ENCODE measurements at regions not wholly inside any gene's neighbourhood (a gene's known extent, or its start where the extent isn't known, plus 50 kb on each side); places are given as distances from the start of the nearest gene placed in this dataset.

- DNase-seq = no peak
Measured at GRCh38 chr3:64318001-64318400, 92.7 kb upstream of the PRICKLE2 start.

GRCh38 chr3:64316971-64317370 lies 91.7 kb upstream of the PRICKLE2 start:
- DNase-seq = no peak

DNA sequence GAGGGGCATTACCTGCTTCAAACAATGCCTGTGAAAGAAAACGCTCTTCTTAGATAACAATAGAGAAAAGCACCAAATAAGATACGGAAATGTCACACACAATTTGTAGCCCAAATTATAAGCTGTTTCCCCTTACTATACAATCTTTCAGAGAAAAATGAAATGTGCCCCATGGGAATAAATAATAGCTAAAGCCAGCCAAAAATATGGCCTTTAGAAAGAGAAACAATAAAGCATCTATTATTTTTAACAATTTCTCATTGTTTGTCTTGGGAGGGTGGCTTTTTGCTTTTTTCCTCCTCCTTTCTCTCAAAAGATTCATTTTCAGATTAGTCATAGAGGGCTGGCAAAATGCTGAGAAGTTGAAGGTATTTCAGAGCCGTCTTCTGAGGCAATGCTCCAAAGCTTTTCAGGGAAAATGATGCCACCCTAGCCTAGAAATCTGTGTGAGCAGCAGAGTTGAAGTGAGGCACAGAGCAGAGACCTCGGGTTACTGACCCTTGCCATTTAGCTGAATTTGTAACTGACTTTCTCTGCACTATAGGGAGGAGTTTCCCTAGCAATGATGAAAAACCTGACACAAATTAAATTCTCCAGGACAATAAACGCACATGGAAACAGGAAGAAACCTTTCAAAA lies 86.3 kb upstream of the PRICKLE2 start:
- no peak for DNase-seq

DNA sequence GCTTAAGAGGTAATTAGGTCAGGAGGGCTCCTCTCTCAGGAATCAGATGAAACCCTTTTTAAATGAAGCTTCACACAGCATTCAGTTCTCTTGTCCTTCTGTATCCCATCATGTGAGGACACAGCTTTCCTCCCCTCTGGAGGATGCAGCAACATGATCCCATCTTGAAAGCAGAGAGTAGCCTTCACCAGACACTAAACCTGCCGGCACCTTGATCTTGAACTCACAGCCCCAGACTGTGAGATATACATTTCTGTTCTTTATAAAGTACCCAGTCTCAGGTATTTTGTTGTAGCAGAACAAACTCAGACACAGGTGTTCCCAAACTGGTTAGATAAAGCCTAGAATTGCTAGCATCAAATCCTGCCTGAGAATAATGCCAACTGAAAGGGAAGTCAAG lies 83.7 kb upstream of the PRICKLE2 start:
- DNase-seq = no peak

DNA sequence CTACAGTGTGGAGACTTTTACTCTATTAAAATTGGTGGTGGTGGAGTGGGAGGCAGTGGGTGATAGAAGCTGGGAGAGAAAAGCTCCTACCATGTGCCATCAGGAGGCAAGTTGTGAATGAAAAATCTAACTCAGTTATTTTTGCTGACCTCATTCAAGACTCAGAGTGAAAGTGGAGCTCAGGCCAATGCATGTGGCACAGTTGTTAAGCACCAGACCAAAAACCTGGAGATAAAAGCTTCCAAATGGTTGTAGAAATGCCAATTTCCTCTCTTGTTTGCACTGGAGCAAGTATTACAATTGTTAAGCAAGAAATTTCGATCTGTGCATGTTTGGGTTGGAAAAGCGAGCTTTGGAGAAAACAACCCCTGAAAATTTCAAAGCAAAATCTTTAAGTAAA lies 81.5 kb upstream of the PRICKLE2 start:
- DNase-seq = no peak

- DNase-seq = no peak
Measured at GRCh38 chr3:64305731-64306130, 80.5 kb upstream of the PRICKLE2 start.

- DNase-seq = no peak
Measured at GRCh38 chr3:64304828-64305410, 79.7 kb upstream of the PRICKLE2 start.

GRCh38 chr3:64303881-64304280 lies 78.6 kb upstream of the PRICKLE2 start:
- DNase-seq = no peak

DNA sequence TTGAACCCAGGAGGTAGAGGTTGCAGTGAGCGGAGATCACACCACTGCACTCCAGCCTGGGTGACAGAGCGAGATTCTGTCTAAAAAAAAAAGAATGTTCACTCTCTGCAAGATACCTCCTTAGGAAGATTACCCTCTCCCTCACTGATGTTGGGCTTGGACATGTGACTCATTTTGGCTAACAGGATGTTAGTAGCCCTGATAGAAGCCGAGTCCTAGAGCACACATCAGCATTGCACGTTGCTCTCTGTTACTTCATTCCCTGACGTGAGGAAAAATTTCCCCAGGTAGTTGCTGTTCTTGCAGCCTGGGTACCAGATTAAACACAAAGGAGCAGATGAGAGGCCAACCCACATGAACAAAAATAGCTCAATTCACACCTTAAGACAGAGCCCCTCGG lies 78.1 kb upstream of the PRICKLE2 start:
- no peak for DNase-seq

GRCh38 chr3:64301476-64301875 lies 76.2 kb upstream of the PRICKLE2 start:
- no peak for DNase-seq

- DNase-seq = no peak
Measured at GRCh38 chr3:64300790-64301423, 75.6 kb upstream of the PRICKLE2 start.

DNA sequence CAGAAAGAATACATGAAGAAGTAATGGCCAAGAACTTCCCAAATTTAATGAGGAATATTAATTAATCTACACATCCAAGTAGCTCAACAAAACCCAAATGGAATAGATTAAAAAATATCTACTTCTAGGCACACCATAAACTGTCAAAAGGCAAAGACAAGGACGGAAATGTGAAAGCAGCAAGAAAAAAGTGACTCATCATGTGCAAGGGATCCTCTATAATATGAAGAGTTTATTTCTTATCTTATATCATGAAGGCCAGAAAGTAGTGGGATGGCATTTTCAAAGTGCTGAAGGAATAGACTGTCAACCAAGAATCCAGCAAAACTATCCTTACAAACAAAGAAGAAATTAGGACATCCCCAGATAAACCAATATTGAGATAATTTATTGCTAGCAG lies 73.9 kb upstream of the PRICKLE2 start:
- no peak for DNase-seq

DNA sequence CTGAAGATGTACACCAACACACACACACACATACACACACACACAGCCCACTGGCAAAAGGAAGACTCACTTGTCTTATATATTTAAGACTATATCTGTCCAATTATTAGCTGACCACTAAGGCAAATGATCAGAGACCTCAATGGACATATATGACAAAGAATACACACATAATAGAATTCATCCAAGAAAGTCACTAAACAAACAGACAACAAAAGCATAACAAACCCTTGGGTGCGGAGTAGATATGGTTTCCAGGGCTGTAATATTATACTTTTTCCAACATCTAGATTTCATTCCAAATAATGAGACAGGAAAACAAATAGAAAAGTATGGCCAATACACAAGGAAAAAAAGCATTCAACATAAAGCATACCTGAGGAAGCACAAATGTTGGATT lies 72.3 kb upstream of the PRICKLE2 start:
- DNase-seq = no peak

GRCh38 chr3:64295594-64295993 lies 70.3 kb upstream of the PRICKLE2 start:
- DNase-seq = no peak

GRCh38 chr3:64294771-64295170 lies 69.5 kb upstream of the PRICKLE2 start:
- DNase-seq = no peak

- DNase-seq = no peak
Measured at GRCh38 chr3:64293121-64293520, 67.9 kb upstream of the PRICKLE2 start.

DNA sequence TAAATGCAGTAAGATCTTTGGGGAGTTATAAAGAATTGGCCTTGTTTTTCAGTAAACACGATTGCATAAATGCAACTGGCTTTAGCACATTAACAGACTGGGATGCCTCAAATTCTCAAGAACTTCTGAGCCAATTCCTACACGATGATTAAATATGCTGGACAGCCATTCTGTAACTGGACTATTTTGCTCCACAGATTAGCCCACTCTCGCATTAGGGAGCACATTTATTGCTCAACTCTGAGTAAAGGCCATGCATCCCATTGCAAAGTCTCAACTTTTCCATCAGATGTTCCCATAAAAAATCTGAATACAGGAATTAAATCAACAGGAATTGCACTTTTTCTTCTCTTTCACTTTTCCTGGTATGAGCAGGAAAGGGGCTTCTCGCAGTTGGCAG lies 66.7 kb upstream of the PRICKLE2 start:
- peak; percentile 47 to 67 for DNase-seq

DNA sequence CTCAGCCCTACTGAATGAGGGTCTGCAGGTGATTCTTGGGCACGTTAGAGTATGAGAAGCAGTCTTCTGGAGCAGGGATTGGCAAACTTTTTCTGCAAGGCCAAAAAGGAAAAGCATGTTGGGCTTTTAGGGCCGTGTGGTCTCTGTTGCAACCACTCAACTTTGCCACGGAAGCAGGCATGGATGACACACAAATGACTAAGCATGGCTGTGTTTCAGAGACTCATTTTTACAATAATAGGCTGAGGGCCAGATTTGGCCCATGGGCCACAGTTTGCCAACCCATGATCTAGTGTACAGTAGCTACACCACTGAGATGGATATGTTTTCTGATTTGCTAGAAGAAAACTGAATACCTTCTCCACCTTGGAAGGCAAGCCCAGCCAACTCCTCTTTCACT lies 66.1 kb upstream of the PRICKLE2 start:
- no peak for DNase-seq

GRCh38 chr3:64290864-64291263 lies 65.6 kb upstream of the PRICKLE2 start:
- DNase-seq = no peak

DNA sequence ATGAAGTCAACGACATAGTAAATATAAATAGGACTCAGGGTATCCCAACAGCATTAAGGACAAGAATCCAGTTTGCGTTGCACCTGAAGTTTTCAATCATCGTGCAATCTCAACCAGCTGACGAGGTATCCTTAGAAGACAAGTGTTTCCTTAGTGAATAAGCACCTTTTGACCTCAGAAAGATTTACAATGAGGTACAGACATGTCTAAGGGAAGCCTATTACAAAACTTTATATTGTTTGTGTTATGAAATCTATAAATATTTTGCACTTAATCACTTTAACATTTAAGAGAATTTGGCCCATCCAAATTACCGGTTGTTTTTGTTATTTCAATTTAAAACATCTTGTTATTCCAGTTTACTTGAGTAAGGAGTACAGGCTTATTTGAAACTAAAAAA lies 64.9 kb upstream of the PRICKLE2 start:
- DNase-seq = no peak

DNA sequence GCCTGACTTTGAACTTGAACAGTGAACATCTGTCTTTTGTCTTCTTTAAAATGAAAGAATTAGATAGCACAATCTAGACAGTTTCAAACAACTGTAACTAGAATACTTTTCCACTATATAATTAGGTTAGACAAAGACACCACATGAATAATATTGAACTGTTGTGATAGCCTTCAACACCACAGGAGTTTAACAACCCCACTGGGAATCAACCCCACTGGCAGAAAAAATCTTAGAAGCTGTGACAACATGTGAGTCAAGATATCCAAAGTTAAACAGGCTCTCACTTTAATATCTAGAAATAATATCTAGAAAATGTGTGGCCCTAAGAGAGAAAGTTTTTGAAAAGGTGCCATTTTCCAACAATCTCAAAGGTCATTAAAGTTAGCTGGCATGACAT lies 64.4 kb upstream of the PRICKLE2 start:
- no peak for DNase-seq

DNA sequence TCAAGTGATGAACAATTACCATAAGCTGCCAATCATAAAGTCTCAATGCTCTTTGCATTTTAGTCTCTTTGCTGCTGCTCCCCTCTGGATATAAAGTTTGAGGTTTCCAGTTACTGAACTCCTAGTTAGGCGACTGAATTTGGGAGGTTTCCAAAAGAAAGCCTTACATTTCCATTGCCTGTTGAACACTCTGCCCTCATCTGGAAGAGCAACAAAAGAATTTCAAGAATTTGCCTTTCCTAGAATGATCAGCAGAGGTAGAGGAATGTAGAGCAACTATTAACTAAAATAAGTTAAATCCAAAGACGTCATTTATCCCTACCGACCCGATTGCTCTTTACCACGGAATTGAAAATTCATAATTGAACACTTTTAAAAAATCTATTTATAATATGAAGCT lies 53.4 kb upstream of the PRICKLE2 start:
- DNase-seq = no peak

DNA sequence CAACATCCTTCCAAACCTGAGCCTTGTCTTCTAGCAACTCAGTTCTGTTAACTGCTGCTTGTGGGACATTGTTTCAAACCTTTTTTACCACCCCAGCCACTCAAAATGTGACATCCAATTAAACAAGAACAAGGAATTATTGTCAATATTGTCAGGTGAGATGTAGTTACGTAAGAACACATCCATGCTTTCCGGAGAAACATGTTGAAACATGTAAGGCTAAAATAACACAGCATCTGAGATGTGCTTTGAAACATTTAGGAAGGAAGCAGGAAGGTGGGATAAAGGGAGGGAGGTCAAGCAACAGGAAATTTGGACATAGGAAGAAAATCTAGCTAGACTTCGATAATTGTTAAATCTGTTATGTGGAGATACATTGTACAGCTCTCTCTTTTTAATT lies 50.9 kb upstream of the PRICKLE2 start:
- DNase-seq = no peak
